WTC11 (cell line): ENCODE measurements at regions not wholly inside any gene's neighbourhood (a gene's known extent, or its start where the extent isn't known, plus 50 kb on each side); places are given as distances from the start of the nearest gene placed in this dataset.

Source experiments
- ATAC-seq: fragments of 200-7000 bp; cut with Tn5 transposase; 2 replicates; pipeline ENCODE4 v1.10.0; 2021; ENCODE audit warnings: mild to moderate bottlenecking, moderate library complexity
- CTCF ChIA-PET: fragments of 300-600 bp; sonication (Branson Sonifier 250); formaldehyde crosslinking; loops from one replicate; lab custom pipeline; 2021; ENCODE audit warnings: antibody characterized with exemption; lab: Charles Lee
- POLR2A ChIA-PET: fragments of 350-600 bp; sonication (Branson Sonifier 250); formaldehyde crosslinking; loops from one replicate; lab custom pipeline; 2021; ENCODE audit warnings: antibody characterized with exemption; lab: Charles Lee
- DNase-seq: peaks from one replicate; pipeline ENCODE4 v3.0.0; 2021; ENCODE audit warnings: low spot score
- H3K27ac Mint-ChIP-seq: 2 replicates; pipeline ENCODE4 v1.8.0; 2021; ENCODE audit warnings: mixed read lengths
- H3K27me3 Mint-ChIP-seq: 2 replicates; pipeline ENCODE4 v1.8.0; 2021; ENCODE audit warnings: low read depth, mild to moderate bottlenecking, moderate library complexity, mixed read lengths
- H3K36me3 Mint-ChIP-seq: 2 replicates; pipeline ENCODE4 v1.8.0; 2021; ENCODE audit warnings: mixed read lengths
- H3K4me1 Mint-ChIP-seq: 2 replicates; pipeline ENCODE4 v1.8.0; 2022; ENCODE audit warnings: mixed read lengths
- H3K4me3 Mint-ChIP-seq: 2 replicates; pipeline ENCODE4 v1.8.0; 2021; ENCODE audit warnings: mild to moderate bottlenecking, moderate library complexity, mixed read lengths
- H3K9me3 Mint-ChIP-seq: 2 replicates; pipeline ENCODE4 v1.8.0; 2021; ENCODE audit warnings: mixed read lengths
- ATF1 ChIP-seq: sonication (generic); formaldehyde crosslinking; IDR thresholded peaks from 2 replicates; pipeline ENCODE4 v1.8.1; 2023; ENCODE audit warnings: mild to moderate bottlenecking, moderate library complexity, missing genetic modification reagents
- CREM ChIP-seq: sonication (generic); formaldehyde crosslinking; IDR thresholded peaks from 2 replicates; pipeline ENCODE4 v1.8.1; 2022; ENCODE audit warnings: mild to moderate bottlenecking, missing genetic modification reagents, moderate library complexity
- ELF4 ChIP-seq: sonication (generic); formaldehyde crosslinking; IDR thresholded peaks from 2 replicates; pipeline ENCODE4 v1.8.1; 2022; ENCODE audit warnings: low read depth, mild to moderate bottlenecking, moderate library complexity, missing genetic modification reagents
- ETV6 ChIP-seq: sonication (generic); formaldehyde crosslinking; IDR thresholded peaks from 2 replicates; pipeline ENCODE4 v1.8.1; 2022; ENCODE audit warnings: mild to moderate bottlenecking, missing genetic modification reagents
- FOXJ3 ChIP-seq: sonication (generic); formaldehyde crosslinking; IDR thresholded peaks from 2 replicates; pipeline ENCODE4 v1.9.0; 2021; ENCODE audit warnings: missing genetic modification reagents, mild to moderate bottlenecking, borderline replicate concordance
- NFYB ChIP-seq: sonication (generic); formaldehyde crosslinking; conservative IDR thresholded peaks from 2 replicates; pipeline ENCODE4 v1.8.0; 2022; ENCODE audit warnings: low read depth, missing genetic modification reagents
- NR2C2 ChIP-seq: sonication (generic); formaldehyde crosslinking; IDR thresholded peaks from 2 replicates; pipeline ENCODE4 v1.8.0; 2022; ENCODE audit warnings: mild to moderate bottlenecking, missing genetic modification reagents
- PRDM15 ChIP-seq: sonication (generic); formaldehyde crosslinking; IDR thresholded peaks from 2 replicates; pipeline ENCODE4 v1.8.0; 2022; ENCODE audit warnings: missing genetic modification reagents
- SMAD4 ChIP-seq: sonication (generic); formaldehyde crosslinking; IDR thresholded peaks from 2 replicates; pipeline ENCODE4 v1.8.0; 2022; ENCODE audit warnings: mild to moderate bottlenecking, missing genetic modification reagents
- SOX15 ChIP-seq: fragments of 250-450 bp; sonication (Bioruptor Pico); IDR thresholded peaks from 2 replicates; pipeline ENCODE4 v1.9.0; 2021; ENCODE audit warnings: mild to moderate bottlenecking
- SP1 ChIP-seq: sonication (generic); formaldehyde crosslinking; conservative IDR thresholded peaks from 2 replicates; pipeline ENCODE4 v1.8.1; 2022; ENCODE audit warnings: missing genetic modification reagents
- ZNF281 ChIP-seq: sonication (generic); formaldehyde crosslinking; IDR thresholded peaks from 2 replicates; pipeline ENCODE4 v1.8.0; 2023; ENCODE audit warnings: mild to moderate bottlenecking, missing genetic modification reagents
- ZNF416 ChIP-seq: fragments of 250-450 bp; sonication (Bioruptor Pico); IDR thresholded peaks from 2 replicates; pipeline ENCODE4 v1.9.0; 2021; ENCODE audit warnings: mild to moderate bottlenecking, inconsistent platforms
- ZNF512 ChIP-seq: sonication (generic); formaldehyde crosslinking; IDR thresholded peaks from 2 replicates; pipeline ENCODE4 v1.8.1; 2022; ENCODE audit warnings: missing genetic modification reagents, borderline replicate concordance
- ZSCAN18 ChIP-seq: fragments of 250-450 bp; sonication (Bioruptor Pico); IDR thresholded peaks from 2 replicates; pipeline ENCODE4 v2.1.2; 2022; ENCODE audit warnings: mild to moderate bottlenecking, moderate library complexity
- TF ChIP-seq, protein P1 (sequence below): fragments of 200-600 bp; IDR thresholded peaks from 2 replicates; pipeline ENCODE4 v1.8.0; 2022; ENCODE audit warnings: antibody characterized with exemption
- TF ChIP-seq, protein P2 (sequence below): sonication (generic); formaldehyde crosslinking; IDR thresholded peaks from 2 replicates; pipeline ENCODE4 v1.8.1; 2022; ENCODE audit warnings: mild to moderate bottlenecking, missing genetic modification reagents, moderate library complexity, borderline replicate concordance
- TF ChIP-seq, protein P3 (sequence below): sonication (generic); formaldehyde crosslinking; IDR thresholded peaks from 2 replicates; pipeline ENCODE4 v1.8.1; 2022; ENCODE audit warnings: mild to moderate bottlenecking, moderate library complexity, missing genetic modification reagents
- TF ChIP-seq, protein P4 (sequence below): sonication (generic); formaldehyde crosslinking; IDR thresholded peaks from 2 replicates; pipeline ENCODE4 v1.8.1; 2023; ENCODE audit warnings: mild to moderate bottlenecking, missing genetic modification reagents

- TF ChIP-seq, protein P1, sequence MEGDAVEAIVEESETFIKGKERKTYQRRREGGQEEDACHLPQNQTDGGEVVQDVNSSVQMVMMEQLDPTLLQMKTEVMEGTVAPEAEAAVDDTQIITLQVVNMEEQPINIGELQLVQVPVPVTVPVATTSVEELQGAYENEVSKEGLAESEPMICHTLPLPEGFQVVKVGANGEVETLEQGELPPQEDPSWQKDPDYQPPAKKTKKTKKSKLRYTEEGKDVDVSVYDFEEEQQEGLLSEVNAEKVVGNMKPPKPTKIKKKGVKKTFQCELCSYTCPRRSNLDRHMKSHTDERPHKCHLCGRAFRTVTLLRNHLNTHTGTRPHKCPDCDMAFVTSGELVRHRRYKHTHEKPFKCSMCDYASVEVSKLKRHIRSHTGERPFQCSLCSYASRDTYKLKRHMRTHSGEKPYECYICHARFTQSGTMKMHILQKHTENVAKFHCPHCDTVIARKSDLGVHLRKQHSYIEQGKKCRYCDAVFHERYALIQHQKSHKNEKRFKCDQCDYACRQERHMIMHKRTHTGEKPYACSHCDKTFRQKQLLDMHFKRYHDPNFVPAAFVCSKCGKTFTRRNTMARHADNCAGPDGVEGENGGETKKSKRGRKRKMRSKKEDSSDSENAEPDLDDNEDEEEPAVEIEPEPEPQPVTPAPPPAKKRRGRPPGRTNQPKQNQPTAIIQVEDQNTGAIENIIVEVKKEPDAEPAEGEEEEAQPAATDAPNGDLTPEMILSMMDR: no peak
- TF ChIP-seq, protein P2, sequence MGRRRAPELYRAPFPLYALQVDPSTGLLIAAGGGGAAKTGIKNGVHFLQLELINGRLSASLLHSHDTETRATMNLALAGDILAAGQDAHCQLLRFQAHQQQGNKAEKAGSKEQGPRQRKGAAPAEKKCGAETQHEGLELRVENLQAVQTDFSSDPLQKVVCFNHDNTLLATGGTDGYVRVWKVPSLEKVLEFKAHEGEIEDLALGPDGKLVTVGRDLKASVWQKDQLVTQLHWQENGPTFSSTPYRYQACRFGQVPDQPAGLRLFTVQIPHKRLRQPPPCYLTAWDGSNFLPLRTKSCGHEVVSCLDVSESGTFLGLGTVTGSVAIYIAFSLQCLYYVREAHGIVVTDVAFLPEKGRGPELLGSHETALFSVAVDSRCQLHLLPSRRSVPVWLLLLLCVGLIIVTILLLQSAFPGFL: no peak
- TF ChIP-seq FOXJ3 (no peak), ATF1 (CRISPR knock-in tag) (no peak)
- TF ChIP-seq, protein P3, sequence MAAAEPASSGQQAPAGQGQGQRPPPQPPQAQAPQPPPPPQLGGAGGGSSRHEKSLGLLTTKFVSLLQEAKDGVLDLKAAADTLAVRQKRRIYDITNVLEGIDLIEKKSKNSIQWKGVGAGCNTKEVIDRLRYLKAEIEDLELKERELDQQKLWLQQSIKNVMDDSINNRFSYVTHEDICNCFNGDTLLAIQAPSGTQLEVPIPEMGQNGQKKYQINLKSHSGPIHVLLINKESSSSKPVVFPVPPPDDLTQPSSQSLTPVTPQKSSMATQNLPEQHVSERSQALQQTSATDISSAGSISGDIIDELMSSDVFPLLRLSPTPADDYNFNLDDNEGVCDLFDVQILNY (CRISPR knock-in tag): no peak
- TF ChIP-seq, protein P4, sequence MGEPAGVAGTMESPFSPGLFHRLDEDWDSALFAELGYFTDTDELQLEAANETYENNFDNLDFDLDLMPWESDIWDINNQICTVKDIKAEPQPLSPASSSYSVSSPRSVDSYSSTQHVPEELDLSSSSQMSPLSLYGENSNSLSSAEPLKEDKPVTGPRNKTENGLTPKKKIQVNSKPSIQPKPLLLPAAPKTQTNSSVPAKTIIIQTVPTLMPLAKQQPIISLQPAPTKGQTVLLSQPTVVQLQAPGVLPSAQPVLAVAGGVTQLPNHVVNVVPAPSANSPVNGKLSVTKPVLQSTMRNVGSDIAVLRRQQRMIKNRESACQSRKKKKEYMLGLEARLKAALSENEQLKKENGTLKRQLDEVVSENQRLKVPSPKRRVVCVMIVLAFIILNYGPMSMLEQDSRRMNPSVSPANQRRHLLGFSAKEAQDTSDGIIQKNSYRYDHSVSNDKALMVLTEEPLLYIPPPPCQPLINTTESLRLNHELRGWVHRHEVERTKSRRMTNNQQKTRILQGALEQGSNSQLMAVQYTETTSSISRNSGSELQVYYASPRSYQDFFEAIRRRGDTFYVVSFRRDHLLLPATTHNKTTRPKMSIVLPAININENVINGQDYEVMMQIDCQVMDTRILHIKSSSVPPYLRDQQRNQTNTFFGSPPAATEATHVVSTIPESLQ: no peak
These were observed 54.9 kb upstream of the ADAMTS19 start (continued) for GRCh38 chr5:129405222-129405621.

DNA sequence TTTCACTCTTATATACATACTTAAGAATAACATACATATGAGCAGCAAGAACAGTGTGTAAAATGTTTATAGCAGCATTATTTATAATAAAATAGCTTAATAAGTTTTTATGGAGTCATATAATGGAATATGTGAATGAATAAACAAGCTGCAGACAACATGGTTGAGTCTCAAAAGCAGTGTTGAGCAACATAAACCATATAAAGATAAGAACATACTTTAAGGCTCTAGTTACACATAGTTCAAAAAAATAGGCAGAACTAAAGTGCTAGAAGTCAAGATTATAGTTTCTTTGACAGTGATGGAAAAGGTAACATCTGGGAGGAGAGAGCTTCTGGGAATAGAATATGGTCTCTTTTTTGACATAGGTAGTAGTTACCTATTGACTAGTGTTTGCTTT is 53.7 kb upstream of the ADAMTS19 start:
- H3K9me3 Mint-ChIP-seq: no peaks in the 10 kb centered on the region
- ChIA-PET CTCF (no interaction called here), POLR2A (interaction anchor here (0.5 kb wide), 1 partner anchor 46 kb away, joined by 3 read pairs; no protein-coding TSS in a partner anchor)
- H3K27me3 Mint-ChIP-seq: peaks cover 6% of the 10 kb centered on the region
- H3K4me3 Mint-ChIP-seq: no peak overlapping the region
- H3K36me3 Mint-ChIP-seq: no peaks in the 10 kb centered on the region
- no peak overlapping the region for H3K27ac Mint-ChIP-seq
- ATAC-seq (no peak), DNase-seq (no peak)
- H3K4me1 Mint-ChIP-seq: peaks cover 21% of the 10 kb centered on the region
- no peak for TF ChIP-seq NR2C2
- TF ChIP-seq ETV6: no peak
- no peak for TF ChIP-seq FOXJ3
- no peak for TF ChIP-seq ZNF416 (CRISPR knock-in tag)
- TF ChIP-seq CREM (CRISPR knock-in tag): no peak
- no peak for TF ChIP-seq SP1
- TF ChIP-seq NFYB: no peak
- no peak for TF ChIP-seq PRDM15 (CRISPR knock-in tag)
- no peak for TF ChIP-seq ZSCAN18
- TF ChIP-seq, protein P1: no peak
- TF ChIP-seq ELF4: no peak
- TF ChIP-seq SMAD4 (CRISPR knock-in tag): no peak
- TF ChIP-seq ZNF281 (CRISPR knock-in tag): no peak
- TF ChIP-seq SOX15 (CRISPR knock-in tag): no peak
- no peak for TF ChIP-seq ZNF512 (CRISPR knock-in tag)
